Esophagus squamous epithelium (tissue), 4 donors: ENCODE measurements at regions not wholly inside any gene's neighbourhood (a gene's known extent, or its start where the extent isn't known, plus 50 kb on each side); places are given as distances from the start of the nearest gene placed in this dataset.
A peak's percentile ranks its signal among the peaks of the same experiment; 100 is the strongest.

Source experiments
- POLR2A ChIP-seq, 4 donors: fragments of 450-650 bp; IDR thresholded peaks; one replicate each; pipeline ENCODE4 v1.6.1; 2017; ENCODE audit warnings: antibody characterized with exemption in 4 of 4, mild to moderate bottlenecking in 4 of 4, moderate library complexity in 3 of 4
- TF ChIP-seq, protein P1 (sequence below), 6 experiments: fragments of 450-650 bp in 4 of 6; fragments of 200-600 bp in 2 of 6; sonication (generic) in 2 of 6; IDR thresholded peaks; one replicate each; pipeline ENCODE4 v1.5.1; 2016 to 2019; ENCODE audit warnings: antibody characterized with exemption in 6 of 6, mild to moderate bottlenecking in 4 of 6, moderate library complexity in 4 of 6

- TF ChIP-seq POLR2A (IDR thresholded peaks at IDR 0.05) = no peak
- TF ChIP-seq, protein P1, sequence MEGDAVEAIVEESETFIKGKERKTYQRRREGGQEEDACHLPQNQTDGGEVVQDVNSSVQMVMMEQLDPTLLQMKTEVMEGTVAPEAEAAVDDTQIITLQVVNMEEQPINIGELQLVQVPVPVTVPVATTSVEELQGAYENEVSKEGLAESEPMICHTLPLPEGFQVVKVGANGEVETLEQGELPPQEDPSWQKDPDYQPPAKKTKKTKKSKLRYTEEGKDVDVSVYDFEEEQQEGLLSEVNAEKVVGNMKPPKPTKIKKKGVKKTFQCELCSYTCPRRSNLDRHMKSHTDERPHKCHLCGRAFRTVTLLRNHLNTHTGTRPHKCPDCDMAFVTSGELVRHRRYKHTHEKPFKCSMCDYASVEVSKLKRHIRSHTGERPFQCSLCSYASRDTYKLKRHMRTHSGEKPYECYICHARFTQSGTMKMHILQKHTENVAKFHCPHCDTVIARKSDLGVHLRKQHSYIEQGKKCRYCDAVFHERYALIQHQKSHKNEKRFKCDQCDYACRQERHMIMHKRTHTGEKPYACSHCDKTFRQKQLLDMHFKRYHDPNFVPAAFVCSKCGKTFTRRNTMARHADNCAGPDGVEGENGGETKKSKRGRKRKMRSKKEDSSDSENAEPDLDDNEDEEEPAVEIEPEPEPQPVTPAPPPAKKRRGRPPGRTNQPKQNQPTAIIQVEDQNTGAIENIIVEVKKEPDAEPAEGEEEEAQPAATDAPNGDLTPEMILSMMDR (IDR thresholded peaks at IDR 0.05) = peak in 1 of 6 experiments; percentile 2
Observed at GRCh38 chr15:83379579-83379959, 67.6 kb upstream of the SH3GL3 start.
